GM21528 (cell line): ENCODE measurements at regions not wholly inside any gene's neighbourhood (a gene's known extent, or its start where the extent isn't known, plus 50 kb on each side); places are given as distances from the start of the nearest gene placed in this dataset.

Source experiments
- ATAC-seq: cut with Tn5 transposase; IDR thresholded peaks from one replicate; pipeline ENCODE4 v1.9.1; 2021; ENCODE audit warnings: mild to moderate bottlenecking, moderate library complexity; ENCODE audit not compliant: unreplicated experiment, low FRiP score

- ATAC-seq = no peak
Observed at GRCh38 chr5:58261605-58262004, 198.3 kb downstream of the PLK2 start.

GRCh38 chr5:58260243-58260642, 199.6 kb downstream of the PLK2 start:
- no peak for ATAC-seq

GRCh38 chr5:58259685-58260152, 200.2 kb downstream of the PLK2 start:
- no peak for ATAC-seq

GRCh38 chr5:58258984-58259684, 200.8 kb downstream of the PLK2 start:
- no peak for ATAC-seq

- no peak for ATAC-seq
Observed at GRCh38 chr5:58255970-58256369, 203.9 kb downstream of the PLK2 start.

GRCh38 chr5:58255386-58255785, 204.5 kb downstream of the PLK2 start:
- ATAC-seq = no peak

- no peak for ATAC-seq
Observed at GRCh38 chr5:58248221-58248620, 211.7 kb downstream of the PLK2 start.

GRCh38 chr5:58246461-58246944, 213.4 kb downstream of the PLK2 start:
- no peak for ATAC-seq

GRCh38 chr5:58245476-58245840, 214.4 kb downstream of the PLK2 start:
- ATAC-seq = no peak

- no peak for ATAC-seq
Observed at GRCh38 chr5:58244819-58245475, 214.9 kb downstream of the PLK2 start.

- ATAC-seq = no peak
Observed at GRCh38 chr5:58241389-58241788, 218.5 kb downstream of the PLK2 start.

- no peak for ATAC-seq
Observed at GRCh38 chr5:58240322-58240721, 219.6 kb downstream of the PLK2 start.

- no peak for ATAC-seq
Observed at GRCh38 chr5:58239731-58240130, 220.2 kb downstream of the PLK2 start.

GRCh38 chr5:58239045-58239444, 220.8 kb downstream of the PLK2 start:
- no peak for ATAC-seq

GRCh38 chr5:58236498-58236897, 223.4 kb downstream of the PLK2 start:
- ATAC-seq = no peak

- ATAC-seq = no peak
Observed at GRCh38 chr5:58235299-58235698, 224.6 kb downstream of the PLK2 start.

GRCh38 chr5:58232130-58232529, 227.8 kb downstream of the PLK2 start:
- no peak for ATAC-seq

GRCh38 chr5:58231041-58231440, 228.8 kb downstream of the PLK2 start:
- ATAC-seq = no peak

GRCh38 chr5:58228896-58229295, 231.0 kb downstream of the PLK2 start:
- ATAC-seq = no peak

- ATAC-seq = no peak
Observed at GRCh38 chr5:58227858-58228257, 232.0 kb downstream of the PLK2 start.

GRCh38 chr5:58224661-58225060, 235.2 kb downstream of the PLK2 start:
- no peak for ATAC-seq

- no peak for ATAC-seq
Observed at GRCh38 chr5:58224221-58224620, 235.7 kb downstream of the PLK2 start.
